HG02759 (cell line): ENCODE measurements at regions not wholly inside any gene's neighbourhood (a gene's known extent, or its start where the extent isn't known, plus 50 kb on each side); places are given as distances from the start of the nearest gene placed in this dataset.

Experiments used
- ATAC-seq: cut with Tn5 transposase; IDR thresholded peaks from one replicate; pipeline ENCODE4 v1.9.1; 2021; ENCODE audit warnings: mild to moderate bottlenecking, moderate library complexity; ENCODE audit not compliant: unreplicated experiment

DNA sequence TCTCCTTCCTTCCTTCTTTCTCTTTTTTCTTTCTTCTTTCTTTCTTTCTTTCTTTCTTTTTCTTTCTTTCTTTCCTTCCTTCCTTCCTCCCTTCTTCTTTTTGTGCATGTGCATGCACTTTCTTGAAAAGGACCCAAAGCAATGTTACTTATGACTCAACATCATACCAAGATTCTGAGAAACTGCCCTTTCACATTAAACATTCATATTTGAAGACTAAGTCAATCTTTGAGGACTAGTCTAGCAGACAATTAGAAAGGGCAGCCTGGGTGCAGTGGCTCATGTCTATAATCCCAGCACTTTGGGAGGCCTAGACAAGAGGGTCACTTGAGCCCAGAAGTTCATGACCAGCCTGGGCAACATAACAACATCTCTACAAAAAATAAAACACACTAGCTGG, 212.8 kb upstream of the KITLG start:
- no peak for ATAC-seq

DNA sequence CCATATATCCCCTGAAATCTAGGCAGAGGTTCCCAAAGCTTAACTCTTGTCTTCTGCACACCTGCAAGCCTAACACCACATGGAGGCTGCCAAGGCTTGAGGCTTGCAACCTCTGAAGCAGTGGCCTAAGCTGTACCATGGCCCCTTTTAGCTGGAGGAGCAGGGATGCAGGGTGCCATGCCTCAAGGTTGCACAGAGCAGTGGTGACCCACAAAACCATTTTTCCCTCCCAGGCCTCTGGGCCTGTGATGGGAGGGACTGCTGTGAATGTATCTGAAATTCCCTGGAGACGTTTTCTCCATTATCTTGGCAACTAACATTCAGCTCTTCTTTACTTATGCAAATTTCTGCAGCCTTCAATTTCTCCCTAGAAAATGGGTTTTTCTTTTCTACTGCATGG, 210.0 kb upstream of the KITLG start:
- ATAC-seq, result no peak

- no peak for ATAC-seq
These were observed 203.9 kb upstream of the KITLG start for GRCh38 chr12:88784166-88784565.

DNA sequence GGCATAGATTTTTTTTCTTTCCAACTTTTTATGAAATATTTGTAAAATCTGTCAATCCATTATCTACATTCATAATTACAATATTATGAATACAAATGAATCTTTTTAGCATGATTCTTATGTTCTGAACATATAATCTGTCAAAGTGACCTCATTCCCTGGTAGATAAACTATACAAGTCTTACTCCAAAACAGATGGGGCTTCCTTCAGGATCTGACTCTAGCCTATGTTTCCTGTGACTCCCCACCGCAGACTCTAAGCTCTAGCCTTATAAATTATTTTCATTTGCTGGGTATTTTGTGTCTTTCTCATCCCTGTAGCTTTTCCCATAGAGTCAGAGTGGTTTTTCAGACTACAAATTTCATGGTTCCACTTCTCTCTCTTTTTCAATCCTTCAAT, 202.1 kb upstream of the KITLG start:
- ATAC-seq, result no peak

- no peak for ATAC-seq
These were observed 201.6 kb upstream of the KITLG start for GRCh38 chr12:88781909-88782308.

GRCh38 chr12:88778064-88778463, 197.8 kb upstream of the KITLG start:
- no peak for ATAC-seq

GRCh38 chr12:88775742-88776151, 195.5 kb upstream of the KITLG start:
- no peak for ATAC-seq

DNA sequence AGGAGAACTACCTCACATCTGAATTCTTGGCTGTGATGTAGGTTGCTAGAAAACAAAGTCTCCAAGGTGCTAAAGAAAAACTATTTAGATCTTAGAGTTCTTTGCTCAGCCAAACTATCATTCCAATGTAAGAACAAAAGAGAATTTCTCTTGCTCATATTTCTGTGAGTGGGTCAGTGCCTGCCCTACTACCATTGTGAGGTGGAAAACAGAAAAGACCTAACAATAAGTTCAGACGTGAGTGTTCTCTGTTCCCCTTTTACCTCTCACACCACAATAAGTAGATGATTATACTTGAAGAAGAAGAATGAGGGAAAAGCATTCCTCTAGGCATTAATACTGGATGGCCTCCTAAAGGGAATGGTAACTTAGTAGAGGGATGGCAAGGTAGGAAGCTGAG, 187.4 kb upstream of the KITLG start:
- no peak for ATAC-seq

- no peak for ATAC-seq
These were observed 184.7 kb upstream of the KITLG start for GRCh38 chr12:88764781-88765480.

DNA sequence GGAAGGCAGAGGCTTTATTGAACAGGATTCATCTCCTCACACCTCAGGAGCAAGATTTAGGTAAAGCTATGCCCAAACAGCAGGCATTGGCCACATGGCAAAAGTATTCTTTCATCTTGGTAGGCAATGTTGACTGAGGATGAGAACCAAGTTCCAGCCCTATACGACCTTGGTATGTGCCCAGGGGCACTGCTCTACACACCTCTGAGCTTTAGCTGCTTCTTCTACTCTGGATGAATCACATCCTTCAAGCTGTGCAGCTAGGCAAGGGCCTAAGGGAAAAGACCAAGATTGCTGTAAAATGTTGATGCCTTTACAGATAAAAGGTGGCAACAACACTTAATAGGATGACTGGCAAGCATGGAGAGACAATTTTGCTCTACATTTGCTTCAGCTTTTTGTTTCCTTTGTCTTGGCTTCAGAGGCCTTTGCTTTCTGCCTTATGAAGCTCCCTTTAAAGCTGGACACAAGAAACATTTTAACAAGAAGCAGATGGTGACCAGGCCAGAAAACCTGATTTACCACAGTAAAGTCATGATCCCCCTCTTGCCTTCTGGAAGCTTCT, 183.3 kb upstream of the KITLG start:
- no peak for ATAC-seq

- ATAC-seq, result no peak
These were observed 177.9 kb upstream of the KITLG start for GRCh38 chr12:88758176-88758575.

GRCh38 chr12:88756917-88757316, 176.6 kb upstream of the KITLG start:
- no peak for ATAC-seq

DNA sequence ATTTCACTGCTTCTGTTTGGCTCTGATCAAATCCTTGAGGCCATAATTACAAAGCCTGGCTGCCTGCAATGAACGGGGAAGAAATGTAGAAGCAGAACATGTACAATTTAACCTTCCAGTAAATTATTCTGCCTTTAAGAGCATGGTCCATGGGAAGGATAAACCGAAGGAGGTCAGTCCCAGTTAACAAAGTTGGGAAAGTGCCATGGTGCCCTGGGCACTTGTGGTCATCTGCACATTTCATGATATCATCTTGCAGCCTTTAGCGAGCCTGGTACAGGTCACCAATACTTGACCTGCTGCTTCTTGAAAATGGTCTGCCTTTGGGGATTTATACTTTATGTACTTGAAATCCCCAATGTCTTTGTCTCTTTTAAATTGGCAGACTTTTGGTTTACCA, 175.9 kb upstream of the KITLG start:
- ATAC-seq, result no peak

DNA sequence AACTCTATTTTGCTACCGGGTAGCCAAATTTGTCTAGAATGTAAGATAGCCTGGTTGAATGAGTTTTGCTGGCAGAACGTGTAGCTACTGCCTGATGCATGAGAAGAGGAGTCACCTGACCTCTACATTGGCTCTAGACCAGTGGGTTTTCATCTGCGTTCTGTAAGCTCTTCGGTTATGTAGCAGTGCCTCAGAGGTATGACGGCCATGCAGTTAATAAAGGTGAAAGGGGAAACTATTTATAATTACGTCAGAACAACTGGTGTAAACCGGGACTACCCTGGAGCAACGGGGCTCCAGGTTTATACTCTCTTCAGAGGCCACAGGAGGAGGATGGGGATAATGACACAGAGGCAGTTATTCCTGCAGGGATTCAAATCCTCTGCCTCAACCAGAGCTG, 173.4 kb upstream of the KITLG start:
- ATAC-seq, result no peak

DNA sequence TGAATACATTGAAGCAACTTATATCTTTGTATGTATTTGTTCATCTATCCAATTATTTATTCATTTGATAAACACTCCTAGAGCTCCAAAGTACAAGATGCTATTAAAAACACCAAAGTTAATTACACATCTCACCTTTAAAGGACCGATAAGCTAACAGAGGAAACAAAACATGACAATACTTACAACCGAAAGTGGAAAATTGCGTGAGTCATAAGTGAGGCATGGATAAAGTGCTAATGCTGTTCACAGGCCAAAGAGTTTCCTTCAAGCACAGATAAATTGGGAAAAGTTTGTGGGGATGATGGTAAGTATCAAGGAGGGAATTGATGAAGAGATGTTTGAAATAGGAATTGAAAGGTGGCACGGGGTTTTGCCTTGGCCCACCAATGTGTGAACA, 172.8 kb upstream of the KITLG start:
- no peak for ATAC-seq

DNA sequence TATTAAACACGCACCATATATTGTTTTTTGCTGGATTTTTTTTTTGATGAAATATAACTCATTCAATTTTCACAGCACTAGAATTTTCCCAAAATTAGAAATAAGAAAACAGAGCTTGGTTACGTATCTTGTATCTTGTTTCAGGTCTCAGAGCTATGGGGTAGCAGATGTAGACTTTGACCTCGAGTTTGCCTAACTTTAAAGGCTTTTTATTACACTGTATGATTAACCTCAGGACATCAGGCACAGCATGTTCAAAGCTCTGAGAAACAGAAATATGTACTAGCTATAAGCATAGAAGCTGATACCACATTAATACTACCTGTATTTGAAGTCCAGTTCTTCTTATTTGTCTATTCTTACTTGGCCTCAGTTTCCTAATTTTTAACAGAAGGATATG, 171.9 kb upstream of the KITLG start:
- no peak for ATAC-seq

GRCh38 chr12:88750867-88751543, 170.7 kb upstream of the KITLG start:
- ATAC-seq, result no peak

GRCh38 chr12:88746386-88746785, 166.1 kb upstream of the KITLG start:
- ATAC-seq, result no peak

DNA sequence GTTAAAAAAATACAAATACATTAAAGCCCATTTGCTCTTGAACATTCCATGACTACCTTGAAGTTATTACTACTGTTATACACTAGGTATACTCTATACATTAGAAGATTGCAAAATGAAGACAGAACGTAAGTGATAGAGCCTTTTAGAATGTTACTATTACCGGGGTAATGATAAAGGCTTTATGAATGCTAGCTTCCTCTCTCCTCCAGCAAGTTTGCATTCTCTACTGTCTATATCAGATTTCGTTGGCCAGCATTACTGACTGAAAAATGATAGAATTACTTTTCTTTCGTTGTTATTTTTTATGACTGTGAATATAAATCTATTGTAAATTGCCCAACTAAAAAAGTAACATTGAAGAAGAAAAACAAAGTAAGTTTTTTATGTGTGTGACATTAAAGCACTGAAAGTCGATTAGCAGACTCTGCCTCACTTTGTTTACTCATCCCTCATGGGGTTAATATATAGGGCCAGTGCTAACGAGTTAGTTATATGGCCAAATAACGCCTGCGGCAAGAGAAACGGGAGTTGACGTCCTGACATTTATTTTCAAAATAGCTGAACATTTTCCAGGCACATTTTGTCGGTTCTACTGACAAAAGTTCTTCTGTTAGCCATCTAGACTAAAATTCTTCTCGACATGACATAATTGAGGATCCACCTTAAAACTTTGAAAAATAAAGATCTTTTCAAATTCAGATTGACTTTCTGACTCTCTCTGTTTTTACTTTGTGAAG, 163.8 kb upstream of the KITLG start:
- ATAC-seq, result no peak

GRCh38 chr12:88737838-88738472, 157.7 kb upstream of the KITLG start:
- no peak for ATAC-seq

DNA sequence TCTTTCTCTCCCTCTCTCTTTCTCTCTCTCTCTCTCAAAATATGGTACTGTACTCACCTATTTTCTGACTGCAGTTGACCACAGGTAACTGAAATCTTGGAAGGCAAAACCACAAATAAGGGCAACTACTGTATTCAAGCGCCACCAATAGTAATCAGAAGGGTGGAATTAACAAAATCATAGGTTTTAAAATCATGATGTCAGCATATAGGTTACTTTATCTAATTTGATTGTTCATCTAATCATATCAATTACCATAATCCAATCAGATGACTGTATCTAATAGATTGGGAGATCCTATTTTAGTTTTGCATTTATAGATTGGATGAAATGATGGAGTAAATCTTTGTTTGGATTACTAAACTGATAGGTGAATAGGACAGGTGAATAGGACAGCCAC, 155.8 kb upstream of the KITLG start:
- ATAC-seq, result no peak
